H54 (cell line): ENCODE measurements at regions not wholly inside any gene's neighbourhood (a gene's known extent, or its start where the extent isn't known, plus 50 kb on each side); places are given as distances from the start of the nearest gene placed in this dataset.

Experiments
- DNase-seq: peaks from one replicate; pipeline ENCODE4 v3.0.0; 2011; ENCODE audit warnings: low spot score, mixed read lengths; ENCODE audit not compliant: insufficient read length
- FAIRE-seq: peaks from 3 replicates; lab custom pipeline; 2011; peaks lifted over from hg19 to GRCh38; lab: Jason Lieb, UNC
- POLR2A ChIP-seq: IDR thresholded peaks from 2 replicates; pipeline ENCODE4 v1.6.1; 2011; ENCODE audit warnings: low read depth, mild to moderate bottlenecking, low read length

DNA sequence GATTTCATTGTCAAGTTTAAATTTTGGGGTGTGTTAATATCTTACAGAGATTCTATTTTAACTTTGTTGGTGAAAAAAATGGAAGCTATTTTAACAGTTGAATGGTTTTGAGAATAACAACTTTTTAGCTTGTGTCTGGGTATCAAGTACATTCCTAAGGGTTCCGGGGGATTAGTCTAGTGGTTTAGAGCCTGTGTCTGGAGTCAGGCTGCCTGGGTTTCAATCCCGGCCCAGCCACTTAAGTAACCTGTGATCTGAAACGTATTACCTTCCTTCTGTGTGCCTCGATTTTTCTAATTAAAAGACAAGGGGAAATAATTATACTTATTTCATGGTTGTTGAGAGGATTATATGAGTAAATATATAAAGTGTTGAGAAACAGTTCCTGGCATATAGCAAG is 288.6 kb upstream of the NR3C2 start:
- no peak for TF ChIP-seq POLR2A
- no peak for DNase-seq
- FAIRE-seq = no peak

DNA sequence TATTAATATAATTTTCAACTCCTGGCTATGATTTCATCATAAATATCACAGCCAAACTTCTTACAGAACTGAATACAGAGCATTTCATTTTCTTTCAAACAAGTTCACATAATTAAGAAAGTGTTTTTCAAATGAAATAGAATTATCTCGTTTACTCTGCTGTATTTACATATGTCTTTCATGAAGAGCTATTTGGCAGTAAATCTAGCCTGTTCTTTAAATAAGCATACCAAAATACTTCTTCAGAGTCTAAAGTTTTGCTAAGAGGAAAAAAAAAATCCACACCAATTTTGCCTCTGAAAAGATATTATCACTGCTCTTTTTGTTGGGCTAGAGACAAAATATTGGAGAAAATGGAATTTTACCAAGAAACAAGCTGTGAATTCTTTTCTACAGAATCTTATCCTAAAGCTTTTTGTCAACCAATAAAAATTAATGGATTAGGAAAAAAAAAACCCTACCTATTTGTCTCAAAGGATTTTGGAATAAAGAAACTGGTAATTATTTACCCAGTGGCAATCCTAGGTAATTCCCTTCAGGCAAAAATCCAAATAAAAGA is 287.9 kb upstream of the NR3C2 start:
- DNase-seq (no peak), FAIRE-seq (no peak)
- no peak for TF ChIP-seq POLR2A

DNA sequence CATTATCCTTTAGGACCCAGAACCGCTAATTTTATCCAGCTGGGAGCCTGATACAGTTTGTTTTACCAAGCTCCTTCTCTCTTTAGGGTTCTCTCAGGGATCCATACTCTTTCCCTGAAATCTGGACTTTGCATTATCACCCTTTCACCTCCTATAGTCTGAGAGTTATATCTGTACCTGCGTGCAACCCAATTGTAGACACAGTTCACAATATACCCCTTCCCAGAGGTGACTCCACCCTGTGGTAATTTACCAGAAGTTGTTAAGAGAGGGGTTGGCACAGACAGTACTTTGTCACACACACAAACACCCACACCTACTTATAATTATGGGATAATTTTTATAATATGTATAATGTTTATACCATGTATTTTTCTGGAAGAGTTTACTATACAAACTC is 275.8 kb upstream of the NR3C2 start:
- no peak for FAIRE-seq
- no peak for TF ChIP-seq POLR2A
- DNase-seq = no peak

DNA sequence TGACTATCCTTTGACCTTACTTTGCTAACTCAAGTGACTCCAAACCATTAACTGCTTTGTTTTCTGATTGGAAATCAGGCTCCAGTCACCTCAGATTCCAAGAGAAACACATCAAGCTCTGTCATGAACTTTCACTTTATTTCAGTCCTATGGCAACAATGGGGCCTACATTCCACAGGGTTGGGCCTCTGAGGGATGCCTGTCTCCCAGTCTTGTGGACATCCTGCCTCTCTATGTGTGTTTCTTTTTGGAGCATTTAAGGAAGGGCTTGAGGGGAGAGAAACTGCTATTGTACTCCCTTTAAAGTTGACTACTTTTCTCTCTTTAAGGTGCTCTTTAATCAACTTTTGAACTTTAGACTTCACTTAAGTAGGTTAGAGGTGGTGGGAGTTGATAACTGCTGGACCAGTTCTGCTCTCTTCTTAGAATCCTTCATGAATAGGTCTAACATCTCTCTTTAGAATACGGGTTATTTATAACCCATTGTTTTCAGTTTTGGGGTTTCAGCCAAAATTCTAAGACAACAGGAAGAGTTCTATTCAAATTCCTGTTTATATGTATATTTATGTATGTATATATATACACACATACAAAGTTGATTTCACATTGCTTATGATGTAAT is 274.3 kb upstream of the NR3C2 start:
- no peak for FAIRE-seq
- DNase-seq = no peak
- TF ChIP-seq POLR2A = no peak

DNA sequence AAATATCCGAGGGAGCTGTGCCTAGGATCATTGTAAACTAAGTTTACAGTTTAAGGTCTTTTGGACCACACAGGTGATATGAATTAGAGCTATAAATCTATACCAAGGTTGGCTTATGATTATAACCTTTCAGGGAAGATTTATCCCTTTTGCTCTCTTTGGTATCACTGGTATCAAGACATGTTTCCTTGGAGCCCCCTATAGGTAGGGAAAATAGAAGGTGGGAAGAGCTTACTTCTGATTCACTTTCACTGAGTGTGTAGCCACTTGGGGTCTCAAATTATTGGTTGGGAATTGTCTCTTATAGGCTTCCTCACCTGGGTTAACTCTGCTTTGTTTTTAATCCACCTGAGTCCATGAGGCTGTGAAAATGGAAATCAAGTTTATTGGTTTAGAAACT is 262.1 kb upstream of the NR3C2 start:
- no peak for TF ChIP-seq POLR2A
- DNase-seq = no peak
- no peak for FAIRE-seq

DNA sequence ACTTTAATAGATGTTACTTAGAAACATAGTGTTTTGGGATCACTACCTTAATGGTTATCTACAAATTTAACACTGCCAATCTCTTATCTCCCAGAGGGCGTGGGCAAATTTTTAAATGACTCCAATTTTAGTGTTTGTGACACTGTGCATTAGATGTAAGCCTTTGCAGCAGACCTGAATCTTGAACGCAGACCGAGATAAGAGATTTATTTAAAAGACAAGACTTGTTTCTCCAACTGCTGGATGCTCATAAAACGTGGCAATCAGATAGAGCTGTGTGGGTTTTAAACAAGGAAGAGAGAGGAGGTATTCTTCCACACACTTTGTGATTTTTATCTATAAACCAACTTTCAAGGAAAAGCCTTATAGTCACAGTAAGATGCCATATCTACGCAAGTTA is 252.5 kb upstream of the NR3C2 start:
- DNase-seq (no peak), FAIRE-seq (no peak)
- no peak for TF ChIP-seq POLR2A

DNA sequence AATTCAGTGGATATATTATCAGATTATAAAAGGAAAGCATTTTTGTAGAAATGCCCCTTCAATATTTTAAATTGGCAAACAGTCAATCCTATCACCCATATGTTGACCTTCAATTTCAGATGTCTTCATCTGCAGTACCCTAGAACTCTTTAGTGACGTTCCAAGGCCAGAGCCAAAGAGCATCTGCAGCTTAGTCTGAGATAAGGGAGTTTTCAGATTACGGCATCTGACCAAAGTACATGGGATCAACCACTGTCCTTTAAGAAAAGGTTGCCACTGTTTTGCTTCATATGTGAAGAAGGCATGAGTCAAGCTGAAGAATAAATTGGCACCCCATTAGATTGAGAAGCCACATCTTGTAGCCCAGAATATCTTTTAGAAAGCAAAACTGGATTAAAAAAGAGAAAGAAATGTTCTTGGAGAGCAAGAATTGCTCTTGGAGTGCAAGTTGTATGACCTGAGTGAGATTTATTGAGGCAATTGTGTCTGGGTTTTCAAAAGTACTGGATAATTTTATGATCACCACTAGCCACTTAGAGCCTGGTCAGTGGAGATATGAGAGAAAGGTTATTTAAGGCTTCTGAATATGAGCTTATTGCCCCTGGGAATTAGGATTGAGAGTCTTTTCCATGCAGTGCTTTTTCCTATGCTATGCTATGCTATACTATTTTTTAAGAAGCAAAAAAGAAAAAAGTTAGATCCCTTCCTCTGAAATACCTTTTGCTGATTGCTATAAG is 251.9 kb upstream of the NR3C2 start:
- FAIRE-seq (no peak), DNase-seq (no peak)
- no peak for TF ChIP-seq POLR2A

DNA sequence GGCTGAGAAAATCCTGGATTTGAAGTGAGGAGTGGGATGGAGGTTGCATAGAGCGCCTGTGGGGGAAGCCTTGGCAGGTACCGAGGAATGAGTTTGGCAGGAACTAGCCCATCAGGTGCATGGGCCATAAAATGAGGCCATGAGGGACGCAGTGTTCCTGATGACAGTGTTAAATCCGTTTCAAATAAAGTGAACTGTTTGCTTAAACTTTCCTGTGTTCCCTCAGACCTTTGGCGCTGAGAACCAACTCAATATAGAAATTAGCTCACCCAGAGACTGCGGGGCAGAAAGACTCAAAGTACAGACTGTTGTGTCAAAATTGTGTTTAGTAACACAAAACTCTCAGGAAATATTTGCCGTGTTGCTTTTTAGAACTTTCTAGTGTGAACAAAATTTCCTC is 250.0 kb upstream of the NR3C2 start:
- FAIRE-seq = no peak
- DNase-seq = no peak
- no peak for TF ChIP-seq POLR2A

DNA sequence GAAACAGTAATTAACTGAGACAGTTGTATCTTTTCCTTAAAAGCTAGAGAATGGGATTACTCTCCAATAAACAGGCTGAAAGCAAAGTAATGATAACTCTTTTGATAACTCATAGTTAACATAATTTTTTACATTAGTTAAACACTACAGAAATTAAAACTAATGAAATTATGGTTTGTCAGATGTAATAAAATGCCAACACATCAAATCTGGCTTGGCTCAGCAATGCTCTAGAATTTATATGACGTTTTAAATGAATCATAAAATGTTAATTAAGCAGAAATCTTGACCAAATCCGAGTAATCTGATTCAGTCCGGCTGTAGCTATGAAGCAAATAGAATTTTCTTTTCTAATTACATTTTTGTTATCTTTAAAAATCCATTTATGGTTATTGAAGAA is 244.2 kb upstream of the NR3C2 start:
- TF ChIP-seq POLR2A = no peak
- DNase-seq (no peak), FAIRE-seq (no peak)

DNA sequence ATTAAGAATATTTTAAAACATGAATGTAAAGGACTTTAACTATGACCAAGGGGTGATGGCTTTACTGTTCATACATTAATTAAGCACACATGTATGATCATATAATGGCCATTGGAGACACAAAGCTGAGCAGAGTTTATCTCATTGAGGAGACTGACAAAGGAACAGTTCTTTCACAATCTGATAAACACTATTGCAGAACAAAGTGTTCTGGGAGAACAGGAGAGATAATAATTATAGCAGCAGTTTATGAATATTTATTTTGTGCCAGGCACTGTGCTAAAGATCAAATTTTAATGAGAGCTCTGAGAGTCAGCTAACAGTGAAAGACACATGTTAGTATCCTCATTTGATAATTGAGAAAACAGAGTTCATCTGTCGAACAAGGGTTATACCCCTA is 242.4 kb upstream of the NR3C2 start:
- TF ChIP-seq POLR2A = no peak
- FAIRE-seq (no peak), DNase-seq (no peak)

DNA sequence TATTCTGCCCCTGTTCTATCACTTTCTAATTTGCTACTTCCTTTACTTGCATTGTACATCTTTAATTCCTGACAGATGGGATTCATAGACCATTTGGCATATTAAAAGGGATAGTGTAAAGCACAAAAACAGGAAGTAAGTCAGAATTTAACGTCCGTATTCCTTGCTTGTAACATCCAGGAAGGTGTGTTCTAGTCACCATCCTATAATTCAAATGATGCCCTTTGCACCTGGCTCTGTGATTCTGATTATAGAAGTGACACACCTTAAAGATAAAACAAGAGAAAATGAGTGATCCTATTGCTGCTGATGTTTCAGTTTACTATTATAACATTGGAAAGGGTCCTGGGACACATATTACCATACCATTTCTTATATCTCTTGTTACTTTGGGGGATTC is 238.7 kb upstream of the NR3C2 start:
- DNase-seq (no peak), FAIRE-seq (no peak)
- no peak for TF ChIP-seq POLR2A

DNA sequence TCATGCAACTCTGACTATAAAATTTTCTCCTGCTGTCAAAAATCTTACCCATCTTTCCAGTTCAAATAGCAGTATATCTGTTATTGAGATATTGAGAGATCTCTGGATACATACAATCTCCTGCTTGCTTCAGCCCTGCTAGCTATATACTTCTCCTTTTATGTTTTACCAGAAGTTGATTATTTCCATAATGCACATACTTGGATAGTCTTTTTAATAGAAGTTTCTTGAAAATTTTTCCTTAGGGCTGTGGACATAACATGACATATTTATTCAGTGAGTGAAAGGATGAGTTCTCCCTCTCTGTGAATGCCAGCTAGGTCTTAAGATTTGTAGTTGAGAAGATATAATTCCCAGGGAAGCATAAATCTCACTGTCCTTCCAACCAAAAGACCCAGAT is 234.1 kb upstream of the NR3C2 start:
- no peak for TF ChIP-seq POLR2A
- DNase-seq = no peak
- FAIRE-seq = no peak

DNA sequence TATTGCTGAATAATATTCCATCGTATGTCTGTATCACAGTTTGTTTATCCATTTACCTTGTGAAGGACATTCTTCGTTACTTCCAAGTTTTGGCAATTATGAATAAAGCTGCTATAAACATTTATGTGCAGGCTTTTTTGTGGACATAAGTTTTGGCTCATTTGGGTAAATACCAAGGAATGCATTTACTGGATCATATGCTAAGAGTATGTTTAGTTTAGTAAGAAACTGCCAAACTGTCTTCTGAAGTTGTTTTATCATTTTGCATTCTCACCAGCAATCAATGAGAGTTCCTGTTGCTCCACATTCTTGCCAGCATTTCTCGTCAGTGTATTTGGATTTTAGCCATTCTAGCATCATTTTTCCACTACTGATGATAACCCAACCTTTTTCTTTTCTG is 232.7 kb upstream of the NR3C2 start:
- FAIRE-seq (no peak), DNase-seq (no peak)
- TF ChIP-seq POLR2A = no peak

DNA sequence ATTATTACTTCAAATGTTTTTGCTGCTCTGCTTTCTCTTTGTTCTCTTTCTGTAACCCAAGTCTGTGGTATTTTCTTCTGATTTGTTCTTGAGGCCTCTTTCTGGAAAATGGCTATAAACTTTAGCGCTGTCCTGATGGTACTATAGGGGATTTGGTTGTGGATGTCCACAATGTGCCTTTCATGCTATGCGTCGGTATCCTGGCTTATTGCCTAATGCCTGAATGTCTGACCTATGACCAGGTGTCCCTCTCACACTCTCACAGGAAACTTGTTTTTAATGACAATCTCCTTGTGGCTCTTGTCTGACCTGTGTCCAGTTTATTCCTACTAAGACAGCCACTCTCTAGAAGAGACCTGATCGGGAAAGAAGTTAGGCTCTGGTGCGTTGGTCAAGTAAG is 222.4 kb upstream of the NR3C2 start:
- no peak for FAIRE-seq
- TF ChIP-seq POLR2A = no peak

DNA sequence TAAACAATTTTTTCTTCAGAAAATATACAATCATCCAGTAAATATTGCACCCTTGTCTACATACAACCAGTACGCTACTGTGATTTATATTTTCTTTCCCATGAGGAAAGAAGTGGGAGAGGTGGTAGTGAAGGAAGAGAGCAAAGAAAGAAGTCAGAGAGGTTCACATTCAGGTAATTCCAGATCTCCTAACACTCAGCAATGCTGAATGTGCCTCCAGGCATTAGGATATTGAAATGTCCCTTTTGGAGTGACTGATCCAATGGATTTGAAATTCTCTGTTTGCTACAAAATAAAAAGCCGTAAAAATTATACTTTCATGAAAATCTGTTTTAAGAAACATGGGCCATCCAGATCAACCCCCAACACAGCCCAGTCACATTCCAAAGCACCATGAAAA is 211.9 kb upstream of the NR3C2 start:
- DNase-seq (no peak), FAIRE-seq (no peak)
- no peak for TF ChIP-seq POLR2A

More for the DNA sequence above, 222.4 kb upstream of the NR3C2 start:
- no peak for DNase-seq
